ENCODE measurements at regions not wholly inside any gene's neighbourhood (a gene's known extent, or its start where the extent isn't known, plus 50 kb on each side); places are given as distances from the start of the nearest gene placed in this dataset.

GRCh38 chrX:5656544-5656943, 572.1 kb downstream of the NLGN4X start:
- no peak for DNase-seq (ENCODE audit: low read depth)
- Histone ChIP-seq H2AFZ (ENCODE audit: low read depth, low read length) (no peak overlapping the region), H3K4me1 (ENCODE audit: insufficient read depth, low read length) (no peaks in the 10 kb centered on the region), H3K36me3 (ENCODE audit: insufficient read depth, low read length) (no peaks in the 10 kb centered on the region), H3K79me2 (ENCODE audit: insufficient read depth, low read length) (no peaks in the 10 kb centered on the region), H3K27ac (ENCODE audit: low read depth, low read length) (no peak overlapping the region), H3K4me3 (ENCODE audit: insufficient read depth, low read depth, low read length) (no peak overlapping the region), H3K27me3 (ENCODE audit: insufficient read depth, low read length) (no peaks in the 10 kb centered on the region), H3K9me3 (ENCODE audit: insufficient read depth, low read depth, low read length) (no peaks in the 10 kb centered on the region), H3K9ac (ENCODE audit: low read length) (no peak overlapping the region), H3K4me2 (ENCODE audit: low read length) (no peak overlapping the region), H4K20me1 (ENCODE audit: insufficient read depth, low read length) (no peaks in the 10 kb centered on the region)
- H3K9me3 Mint-ChIP-seq (ENCODE audit: unreplicated experiment): no peaks in the 10 kb centered on the region
- no peak overlapping the region for H3K4me3 Mint-ChIP-seq (ENCODE audit: unreplicated experiment)
- no peak overlapping the region for H3K27ac Mint-ChIP-seq (ENCODE audit: unreplicated experiment)
- FAIRE-seq: no peak
- no peaks in the 10 kb centered on the region for H3K27me3 Mint-ChIP-seq (ENCODE audit: low read depth, unreplicated experiment)
- TF ChIP-seq EZH2 (IDR thresholded peaks at IDR 0.05; ENCODE audit: insufficient read depth, low read length) (no peak), CTCF (IDR thresholded peaks at IDR 0.05; ENCODE audit: insufficient read depth, low read depth, low read length) (no peak)
- H3K36me3 Mint-ChIP-seq (ENCODE audit: low read depth, unreplicated experiment): no peaks in the 10 kb centered on the region
- no peaks in the 10 kb centered on the region for H3K4me1 Mint-ChIP-seq (ENCODE audit: low read depth, unreplicated experiment)

GRCh38 chrX:5650904-5651303, 577.8 kb downstream of the NLGN4X start:
- FAIRE-seq (peak; percentile 69), DNase-seq (ENCODE audit: low read depth) (no peak)
- H3K36me3 ChIP-seq (ENCODE audit: insufficient read depth, low read length): no peaks in the 10 kb centered on the region
- no peak overlapping the region for H3K9ac ChIP-seq (ENCODE audit: low read length)
- no peaks in the 10 kb centered on the region for H4K20me1 ChIP-seq (ENCODE audit: insufficient read depth, low read length)
- Mint-ChIP-seq H3K4me1 (ENCODE audit: low read depth, unreplicated experiment) (no peaks in the 10 kb centered on the region), H3K36me3 (ENCODE audit: low read depth, unreplicated experiment) (no peaks in the 10 kb centered on the region), H3K9me3 (ENCODE audit: unreplicated experiment) (no peaks in the 10 kb centered on the region), H3K27me3 (ENCODE audit: low read depth, unreplicated experiment) (peaks cover 3% of the 10 kb centered on the region), H3K27ac (ENCODE audit: unreplicated experiment) (no peak overlapping the region), H3K4me3 (ENCODE audit: unreplicated experiment) (no peak overlapping the region)
- no peaks in the 10 kb centered on the region for H3K79me2 ChIP-seq (ENCODE audit: insufficient read depth, low read length)
- TF ChIP-seq EZH2 (IDR thresholded peaks at IDR 0.05; ENCODE audit: insufficient read depth, low read length) (no peak), CTCF (IDR thresholded peaks at IDR 0.05; ENCODE audit: insufficient read depth, low read depth, low read length) (no peak)
- no peak overlapping the region for H3K4me3 ChIP-seq (ENCODE audit: insufficient read depth, low read depth, low read length)
- H2AFZ ChIP-seq (ENCODE audit: low read depth, low read length): no peak overlapping the region
- H3K27me3 ChIP-seq (ENCODE audit: insufficient read depth, low read length): no peaks in the 10 kb centered on the region
- no peak overlapping the region for H3K27ac ChIP-seq (ENCODE audit: low read depth, low read length)
- H3K4me2 ChIP-seq (ENCODE audit: low read length): no peak overlapping the region
- no peaks in the 10 kb centered on the region for H3K4me1 ChIP-seq (ENCODE audit: insufficient read depth, low read length)
- H3K9me3 ChIP-seq (ENCODE audit: insufficient read depth, low read depth, low read length): no peaks in the 10 kb centered on the region

- H3K9me3 Mint-ChIP-seq (ENCODE audit: unreplicated experiment): no peaks in the 10 kb centered on the region
- no peaks in the 10 kb centered on the region for H3K79me2 ChIP-seq (ENCODE audit: insufficient read depth, low read length)
- no peak overlapping the region for H3K27ac Mint-ChIP-seq (ENCODE audit: unreplicated experiment)
Measured at GRCh38 chrX:5648941-5649568, 579.6 kb downstream of the NLGN4X start.

More at GRCh38 chrX:5648941-5649568, 579.6 kb downstream of the NLGN4X start:
- H3K4me3 ChIP-seq (ENCODE audit: insufficient read depth, low read depth, low read length): no peak overlapping the region
- no peak overlapping the region for H3K27ac ChIP-seq (ENCODE audit: low read depth, low read length)
- Mint-ChIP-seq H3K36me3 (ENCODE audit: low read depth, unreplicated experiment) (no peaks in the 10 kb centered on the region), H3K27me3 (ENCODE audit: low read depth, unreplicated experiment) (peaks cover 9% of the 10 kb centered on the region), H3K4me1 (ENCODE audit: low read depth, unreplicated experiment) (no peaks in the 10 kb centered on the region), H3K4me3 (ENCODE audit: unreplicated experiment) (no peak overlapping the region)
- no peaks in the 10 kb centered on the region for H4K20me1 ChIP-seq (ENCODE audit: insufficient read depth, low read length)
- H3K4me2 ChIP-seq (ENCODE audit: low read length): no peak overlapping the region
- FAIRE-seq (peak; percentile 55), DNase-seq (ENCODE audit: low read depth) (no peak)
- no peaks in the 10 kb centered on the region for H3K9me3 ChIP-seq (ENCODE audit: insufficient read depth, low read depth, low read length)
- H3K4me1 ChIP-seq (ENCODE audit: insufficient read depth, low read length): no peaks in the 10 kb centered on the region
- no peak overlapping the region for H2AFZ ChIP-seq (ENCODE audit: low read depth, low read length)
- no peak overlapping the region for H3K9ac ChIP-seq (ENCODE audit: low read length)
- no peaks in the 10 kb centered on the region for H3K36me3 ChIP-seq (ENCODE audit: insufficient read depth, low read length)
- no peaks in the 10 kb centered on the region for H3K27me3 ChIP-seq (ENCODE audit: insufficient read depth, low read length)
- TF ChIP-seq CTCF (IDR thresholded peaks at IDR 0.05; ENCODE audit: insufficient read depth, low read depth, low read length) (no peak), EZH2 (IDR thresholded peaks at IDR 0.05; ENCODE audit: insufficient read depth, low read length) (no peak)

All from astrocyte (in vitro differentiated cells and primary cell).